ENCODE measurements at regions not wholly inside any gene's neighbourhood (a gene's known extent, or its start where the extent isn't known, plus 50 kb on each side); places are given as distances from the start of the nearest gene placed in this dataset.

DNA sequence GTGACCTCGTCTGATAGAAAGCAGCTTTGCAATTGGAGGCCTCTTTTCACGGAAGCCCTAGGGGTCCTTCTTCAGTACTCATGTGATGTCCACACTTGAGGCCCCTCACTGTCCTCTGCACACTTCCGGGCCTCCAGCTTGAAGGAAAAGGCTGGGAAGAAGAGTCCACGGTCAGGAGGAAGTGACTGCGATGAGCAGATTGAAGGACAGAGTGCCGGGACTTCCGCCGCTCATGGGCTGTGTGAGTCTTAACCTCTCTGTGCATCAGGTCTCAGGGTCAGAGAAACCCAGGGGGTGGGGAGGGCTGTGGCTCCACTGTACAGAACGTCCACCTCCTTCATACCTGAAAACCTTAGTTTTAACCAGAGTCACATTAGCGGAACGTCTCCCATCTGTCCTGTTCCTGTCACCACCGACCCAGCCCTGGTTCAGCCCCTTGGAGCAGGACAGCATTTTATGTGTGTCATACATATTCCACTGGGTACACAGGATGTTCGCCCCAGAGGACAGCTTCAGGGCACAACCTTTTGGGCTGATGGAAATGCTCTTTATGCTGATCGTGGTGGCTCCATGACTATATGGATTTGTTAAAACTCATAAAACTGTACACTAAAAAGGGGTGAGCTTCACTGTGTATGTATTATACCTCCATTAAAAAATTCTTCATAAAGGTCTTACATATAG is 51.0 kb upstream of the SORCS2 start:
- TF ChIP-seq, protein P1, sequence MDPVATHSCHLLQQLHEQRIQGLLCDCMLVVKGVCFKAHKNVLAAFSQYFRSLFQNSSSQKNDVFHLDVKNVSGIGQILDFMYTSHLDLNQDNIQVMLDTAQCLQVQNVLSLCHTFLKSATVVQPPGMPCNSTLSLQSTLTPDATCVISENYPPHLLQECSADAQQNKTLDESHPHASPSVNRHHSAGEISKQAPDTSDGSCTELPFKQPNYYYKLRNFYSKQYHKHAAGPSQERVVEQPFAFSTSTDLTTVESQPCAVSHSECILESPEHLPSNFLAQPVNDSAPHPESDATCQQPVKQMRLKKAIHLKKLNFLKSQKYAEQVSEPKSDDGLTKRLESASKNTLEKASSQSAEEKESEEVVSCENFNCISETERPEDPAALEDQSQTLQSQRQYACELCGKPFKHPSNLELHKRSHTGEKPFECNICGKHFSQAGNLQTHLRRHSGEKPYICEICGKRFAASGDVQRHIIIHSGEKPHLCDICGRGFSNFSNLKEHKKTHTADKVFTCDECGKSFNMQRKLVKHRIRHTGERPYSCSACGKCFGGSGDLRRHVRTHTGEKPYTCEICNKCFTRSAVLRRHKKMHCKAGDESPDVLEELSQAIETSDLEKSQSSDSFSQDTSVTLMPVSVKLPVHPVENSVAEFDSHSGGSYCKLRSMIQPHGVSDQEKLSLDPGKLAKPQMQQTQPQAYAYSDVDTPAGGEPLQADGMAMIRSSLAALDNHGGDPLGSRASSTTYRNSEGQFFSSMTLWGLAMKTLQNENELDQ (tag by site-specific recombination; IDR thresholded peaks at IDR 0.05; ENCODE audit: low read depth) = no peak
- TF ChIP-seq RBAK (tag by site-specific recombination; IDR thresholded peaks at IDR 0.05) (no peak), MEIS1 (CRISPR knock-in tag; IDR thresholded peaks at IDR 0.05; ENCODE audit: borderline replicate concordance) (no peak), BCL11A (tag by site-specific recombination; IDR thresholded peaks at IDR 0.05; ENCODE audit: low read depth) (no peak), ZNF610 (tag by site-specific recombination; IDR thresholded peaks at IDR 0.05; ENCODE audit: borderline replicate concordance) (no peak), ZNF514 (tag by site-specific recombination; IDR thresholded peaks at IDR 0.05) (no peak), ZIC2 (tag by site-specific recombination; IDR thresholded peaks at IDR 0.05) (no peak), ZNF16 (tag by site-specific recombination; IDR thresholded peaks at IDR 0.05; ENCODE audit: low read depth) (no peak)
- TF ChIP-seq, protein P2, sequence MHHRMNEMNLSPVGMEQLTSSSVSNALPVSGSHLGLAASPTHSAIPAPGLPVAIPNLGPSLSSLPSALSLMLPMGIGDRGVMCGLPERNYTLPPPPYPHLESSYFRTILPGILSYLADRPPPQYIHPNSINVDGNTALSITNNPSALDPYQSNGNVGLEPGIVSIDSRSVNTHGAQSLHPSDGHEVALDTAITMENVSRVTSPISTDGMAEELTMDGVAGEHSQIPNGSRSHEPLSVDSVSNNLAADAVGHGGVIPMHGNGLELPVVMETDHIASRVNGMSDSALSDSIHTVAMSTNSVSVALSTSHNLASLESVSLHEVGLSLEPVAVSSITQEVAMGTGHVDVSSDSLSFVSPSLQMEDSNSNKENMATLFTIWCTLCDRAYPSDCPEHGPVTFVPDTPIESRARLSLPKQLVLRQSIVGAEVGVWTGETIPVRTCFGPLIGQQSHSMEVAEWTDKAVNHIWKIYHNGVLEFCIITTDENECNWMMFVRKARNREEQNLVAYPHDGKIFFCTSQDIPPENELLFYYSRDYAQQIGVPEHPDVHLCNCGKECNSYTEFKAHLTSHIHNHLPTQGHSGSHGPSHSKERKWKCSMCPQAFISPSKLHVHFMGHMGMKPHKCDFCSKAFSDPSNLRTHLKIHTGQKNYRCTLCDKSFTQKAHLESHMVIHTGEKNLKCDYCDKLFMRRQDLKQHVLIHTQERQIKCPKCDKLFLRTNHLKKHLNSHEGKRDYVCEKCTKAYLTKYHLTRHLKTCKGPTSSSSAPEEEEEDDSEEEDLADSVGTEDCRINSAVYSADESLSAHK (tag by site-specific recombination; IDR thresholded peaks at IDR 0.05) = no peak
- no peaks in the 10 kb centered on the region for H3K9me3 ChIP-seq (ENCODE audit: control insufficient read depth, insufficient read depth, low read depth, low read length)
- H3K4me1 ChIP-seq (ENCODE audit: control insufficient read depth, insufficient read depth, low read length) = no peaks in the 10 kb centered on the region
- ChIA-PET CTCF (no interaction called here), POLR2A (no interaction called here)
- H3K27ac ChIP-seq (ENCODE audit: extremely low read depth, low read depth, low read length) = no peak overlapping the region
- no peak overlapping the region for H3K4me3 ChIP-seq (ENCODE audit: low read depth, low read length)
- no peaks in the 10 kb centered on the region for H3K36me3 ChIP-seq (ENCODE audit: control insufficient read depth in 2 of 2, insufficient read depth in 1 of 2, low read length in 2 of 2)

DNA sequence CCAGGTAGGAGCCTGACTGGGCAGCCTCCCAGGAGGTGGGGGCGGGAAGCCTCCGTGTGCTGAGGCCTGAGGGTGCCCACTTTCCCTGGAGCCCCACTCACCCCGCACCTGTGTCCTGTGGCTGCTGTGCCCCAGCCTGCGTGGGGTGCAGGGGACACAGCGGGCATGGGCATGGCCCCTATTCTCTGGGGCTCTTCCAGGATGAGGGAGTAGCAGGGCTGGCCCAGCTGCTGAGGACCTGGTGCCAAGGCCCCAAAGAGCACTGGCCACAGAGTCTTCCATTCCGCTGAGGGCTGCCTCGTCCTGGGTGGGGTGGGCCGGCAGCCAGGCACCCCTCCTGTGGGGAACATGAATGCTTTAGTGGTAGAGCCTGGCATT is 51.7 kb upstream of the SORCS2 start:
- Histone ChIP-seq H3K9me3 (ENCODE audit: control insufficient read depth, insufficient read depth, low read depth, low read length) (no peaks in the 10 kb centered on the region), H3K27ac (ENCODE audit: extremely low read depth, low read depth, low read length) (no peak overlapping the region), H3K4me1 (ENCODE audit: control insufficient read depth, insufficient read depth, low read length) (no peaks in the 10 kb centered on the region), H3K36me3 (ENCODE audit: control insufficient read depth in 2 of 2, insufficient read depth in 1 of 2, low read length in 2 of 2) (no peaks in the 10 kb centered on the region), H3K4me3 (ENCODE audit: low read depth, low read length) (no peak overlapping the region)
- ChIA-PET POLR2A (no interaction called here), CTCF (no interaction called here)
- no peak for TF ChIP-seq ZNF354C (tag by site-specific recombination; IDR thresholded peaks at IDR 0.05; ENCODE audit: borderline replicate concordance, low read depth)
- no peak for TF ChIP-seq ZBTB17 (tag by site-specific recombination; IDR thresholded peaks at IDR 0.05)
- no peak for TF ChIP-seq ZNF324 (tag by site-specific recombination; IDR thresholded peaks at IDR 0.05)
- TF ChIP-seq ZSCAN16 (tag by site-specific recombination; IDR thresholded peaks at IDR 0.05) = no peak
- no peak for TF ChIP-seq SETDB1 (IDR thresholded peaks at IDR 0.05; ENCODE audit: insufficient read length, low read length)
- TF ChIP-seq, protein P3, sequence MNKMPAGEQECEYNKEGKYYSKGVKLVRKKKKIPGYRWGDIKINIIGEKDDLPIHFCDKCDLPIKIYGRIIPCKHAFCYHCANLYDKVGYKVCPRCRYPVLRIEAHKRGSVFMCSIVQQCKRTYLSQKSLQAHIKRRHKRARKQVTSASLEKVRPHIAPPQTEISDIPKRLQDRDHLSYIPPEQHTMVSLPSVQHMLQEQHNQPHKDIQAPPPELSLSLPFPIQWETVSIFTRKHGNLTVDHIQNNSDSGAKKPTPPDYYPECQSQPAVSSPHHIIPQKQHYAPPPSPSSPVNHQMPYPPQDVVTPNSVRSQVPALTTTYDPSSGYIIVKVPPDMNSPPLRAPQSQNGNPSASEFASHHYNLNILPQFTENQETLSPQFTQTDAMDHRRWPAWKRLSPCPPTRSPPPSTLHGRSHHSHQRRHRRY (tag by site-specific recombination; IDR thresholded peaks at IDR 0.05) = no peak
- TF ChIP-seq, protein P4, sequence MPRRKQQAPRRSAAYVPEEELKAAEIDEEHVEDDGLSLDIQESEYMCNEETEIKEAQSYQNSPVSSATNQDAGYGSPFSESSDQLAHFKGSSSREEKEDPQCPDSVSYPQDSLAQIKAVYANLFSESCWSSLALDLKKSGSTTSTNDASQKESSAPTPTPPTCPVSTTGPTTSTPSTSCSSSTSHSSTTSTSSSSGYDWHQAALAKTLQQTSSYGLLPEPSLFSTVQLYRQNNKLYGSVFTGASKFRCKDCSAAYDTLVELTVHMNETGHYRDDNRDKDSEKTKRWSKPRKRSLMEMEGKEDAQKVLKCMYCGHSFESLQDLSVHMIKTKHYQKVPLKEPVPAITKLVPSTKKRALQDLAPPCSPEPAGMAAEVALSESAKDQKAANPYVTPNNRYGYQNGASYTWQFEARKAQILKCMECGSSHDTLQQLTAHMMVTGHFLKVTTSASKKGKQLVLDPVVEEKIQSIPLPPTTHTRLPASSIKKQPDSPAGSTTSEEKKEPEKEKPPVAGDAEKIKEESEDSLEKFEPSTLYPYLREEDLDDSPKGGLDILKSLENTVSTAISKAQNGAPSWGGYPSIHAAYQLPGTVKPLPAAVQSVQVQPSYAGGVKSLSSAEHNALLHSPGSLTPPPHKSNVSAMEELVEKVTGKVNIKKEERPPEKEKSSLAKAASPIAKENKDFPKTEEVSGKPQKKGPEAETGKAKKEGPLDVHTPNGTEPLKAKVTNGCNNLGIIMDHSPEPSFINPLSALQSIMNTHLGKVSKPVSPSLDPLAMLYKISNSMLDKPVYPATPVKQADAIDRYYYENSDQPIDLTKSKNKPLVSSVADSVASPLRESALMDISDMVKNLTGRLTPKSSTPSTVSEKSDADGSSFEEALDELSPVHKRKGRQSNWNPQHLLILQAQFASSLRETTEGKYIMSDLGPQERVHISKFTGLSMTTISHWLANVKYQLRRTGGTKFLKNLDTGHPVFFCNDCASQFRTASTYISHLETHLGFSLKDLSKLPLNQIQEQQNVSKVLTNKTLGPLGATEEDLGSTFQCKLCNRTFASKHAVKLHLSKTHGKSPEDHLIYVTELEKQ (tag by site-specific recombination; IDR thresholded peaks at IDR 0.05; ENCODE audit: borderline replicate concordance) = no peak
- TF ChIP-seq RBAK (tag by site-specific recombination; IDR thresholded peaks at IDR 0.05) = no peak
- no peak for TF ChIP-seq ZNF23 (tag by site-specific recombination; IDR thresholded peaks at IDR 0.05; ENCODE audit: borderline replicate concordance)
- TF ChIP-seq, protein P5, sequence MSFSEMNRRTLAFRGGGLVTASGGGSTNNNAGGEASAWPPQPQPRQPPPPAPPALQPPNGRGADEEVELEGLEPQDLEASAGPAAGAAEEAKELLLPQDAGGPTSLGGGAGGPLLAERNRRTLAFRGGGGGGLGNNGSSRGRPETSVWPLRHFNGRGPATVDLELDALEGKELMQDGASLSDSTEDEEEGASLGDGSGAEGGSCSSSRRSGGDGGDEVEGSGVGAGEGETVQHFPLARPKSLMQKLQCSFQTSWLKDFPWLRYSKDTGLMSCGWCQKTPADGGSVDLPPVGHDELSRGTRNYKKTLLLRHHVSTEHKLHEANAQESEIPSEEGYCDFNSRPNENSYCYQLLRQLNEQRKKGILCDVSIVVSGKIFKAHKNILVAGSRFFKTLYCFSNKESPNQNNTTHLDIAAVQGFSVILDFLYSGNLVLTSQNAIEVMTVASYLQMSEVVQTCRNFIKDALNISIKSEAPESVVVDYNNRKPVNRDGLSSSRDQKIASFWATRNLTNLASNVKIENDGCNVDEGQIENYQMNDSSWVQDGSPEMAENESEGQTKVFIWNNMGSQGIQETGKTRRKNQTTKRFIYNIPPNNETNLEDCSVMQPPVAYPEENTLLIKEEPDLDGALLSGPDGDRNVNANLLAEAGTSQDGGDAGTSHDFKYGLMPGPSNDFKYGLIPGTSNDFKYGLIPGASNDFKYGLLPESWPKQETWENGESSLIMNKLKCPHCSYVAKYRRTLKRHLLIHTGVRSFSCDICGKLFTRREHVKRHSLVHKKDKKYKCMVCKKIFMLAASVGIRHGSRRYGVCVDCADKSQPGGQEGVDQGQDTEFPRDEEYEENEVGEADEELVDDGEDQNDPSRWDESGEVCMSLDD (tag by site-specific recombination; IDR thresholded peaks at IDR 0.05) = no peak
- no peak for TF ChIP-seq ZNF623 (tag by site-specific recombination; IDR thresholded peaks at IDR 0.05)
- no peak for TF ChIP-seq KLF9 (tag by site-specific recombination; IDR thresholded peaks at IDR 0.05; ENCODE audit: low read depth)
